ENCODE measurements at regions not wholly inside any gene's neighbourhood (a gene's known extent, or its start where the extent isn't known, plus 50 kb on each side); places are given as distances from the start of the nearest gene placed in this dataset.

DNA sequence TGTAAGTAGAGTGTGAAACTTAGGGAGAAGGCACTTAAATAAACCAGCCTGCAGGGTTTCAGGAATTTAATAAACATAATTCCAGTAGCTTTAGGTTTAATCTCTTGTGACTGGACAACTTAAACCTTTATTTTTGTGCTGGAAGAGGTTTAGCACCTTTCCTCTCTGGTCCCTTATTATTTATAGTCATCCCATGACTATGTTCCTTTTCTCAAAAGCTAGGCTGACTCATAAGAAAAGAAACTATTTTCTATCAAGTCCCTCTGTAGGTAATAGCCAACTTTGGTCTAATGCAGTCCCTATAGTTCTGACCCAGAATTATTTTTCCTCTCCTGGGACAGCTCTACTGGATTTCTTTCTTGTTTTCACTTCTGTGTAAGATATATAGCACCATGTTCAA is 588.9 kb downstream of the NR2F1-AS1 start:
- TF ChIP-seq, protein P1, sequence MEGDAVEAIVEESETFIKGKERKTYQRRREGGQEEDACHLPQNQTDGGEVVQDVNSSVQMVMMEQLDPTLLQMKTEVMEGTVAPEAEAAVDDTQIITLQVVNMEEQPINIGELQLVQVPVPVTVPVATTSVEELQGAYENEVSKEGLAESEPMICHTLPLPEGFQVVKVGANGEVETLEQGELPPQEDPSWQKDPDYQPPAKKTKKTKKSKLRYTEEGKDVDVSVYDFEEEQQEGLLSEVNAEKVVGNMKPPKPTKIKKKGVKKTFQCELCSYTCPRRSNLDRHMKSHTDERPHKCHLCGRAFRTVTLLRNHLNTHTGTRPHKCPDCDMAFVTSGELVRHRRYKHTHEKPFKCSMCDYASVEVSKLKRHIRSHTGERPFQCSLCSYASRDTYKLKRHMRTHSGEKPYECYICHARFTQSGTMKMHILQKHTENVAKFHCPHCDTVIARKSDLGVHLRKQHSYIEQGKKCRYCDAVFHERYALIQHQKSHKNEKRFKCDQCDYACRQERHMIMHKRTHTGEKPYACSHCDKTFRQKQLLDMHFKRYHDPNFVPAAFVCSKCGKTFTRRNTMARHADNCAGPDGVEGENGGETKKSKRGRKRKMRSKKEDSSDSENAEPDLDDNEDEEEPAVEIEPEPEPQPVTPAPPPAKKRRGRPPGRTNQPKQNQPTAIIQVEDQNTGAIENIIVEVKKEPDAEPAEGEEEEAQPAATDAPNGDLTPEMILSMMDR (IDR thresholded peaks at IDR 0.05) = no peak
- TF ChIP-seq POLR2A (IDR thresholded peaks at IDR 0.05) = no peak
